ENCODE measurements at regions not wholly inside any gene's neighbourhood (a gene's known extent, or its start where the extent isn't known, plus 50 kb on each side); places are given as distances from the start of the nearest gene placed in this dataset.
A peak's percentile ranks its signal among the peaks of the same experiment; 100 is the strongest.
"Not testable (repeated sequence)": the region's sequence is repeated elsewhere in the genome, so short reads cannot be mapped to it uniquely, and the experiment has no call there.

DNA sequence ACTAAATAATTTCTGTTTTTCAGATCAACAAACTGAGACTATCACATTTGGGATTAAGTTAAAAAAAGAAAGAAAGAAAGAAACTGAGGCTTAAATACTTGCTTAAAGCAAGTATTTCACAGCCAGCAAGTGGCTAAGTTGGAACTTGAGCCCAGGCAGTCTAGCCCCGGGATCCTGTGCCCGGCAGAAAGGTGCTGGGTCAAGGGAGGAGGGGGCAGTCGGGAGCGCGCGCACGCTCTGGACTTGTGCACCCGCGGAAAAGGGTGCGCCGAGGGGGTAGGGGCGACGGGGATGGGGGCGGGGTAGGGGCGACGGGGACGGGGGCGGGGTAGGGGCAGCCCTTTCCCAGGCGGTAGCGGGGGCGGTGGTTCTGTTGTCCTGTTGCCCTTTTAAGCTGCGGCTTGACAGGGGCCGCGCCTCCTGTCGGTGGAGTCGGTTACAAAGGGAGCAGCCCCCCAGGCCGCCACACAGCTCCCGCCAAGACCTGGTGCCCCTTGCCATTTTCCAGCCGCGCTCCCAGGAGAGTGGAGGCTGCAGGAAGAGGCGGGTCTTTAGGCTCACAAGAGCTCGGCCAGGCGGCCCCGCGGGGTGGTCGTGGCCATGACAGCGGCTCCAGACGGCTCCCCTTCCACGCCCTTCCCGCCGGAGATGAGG lies 60.6 kb downstream of the GOLGA8T start:
- ATAC-seq: peak; percentile 12
- not testable (repeated sequence) for DNase-seq (ENCODE audit: low spot score)

DNA sequence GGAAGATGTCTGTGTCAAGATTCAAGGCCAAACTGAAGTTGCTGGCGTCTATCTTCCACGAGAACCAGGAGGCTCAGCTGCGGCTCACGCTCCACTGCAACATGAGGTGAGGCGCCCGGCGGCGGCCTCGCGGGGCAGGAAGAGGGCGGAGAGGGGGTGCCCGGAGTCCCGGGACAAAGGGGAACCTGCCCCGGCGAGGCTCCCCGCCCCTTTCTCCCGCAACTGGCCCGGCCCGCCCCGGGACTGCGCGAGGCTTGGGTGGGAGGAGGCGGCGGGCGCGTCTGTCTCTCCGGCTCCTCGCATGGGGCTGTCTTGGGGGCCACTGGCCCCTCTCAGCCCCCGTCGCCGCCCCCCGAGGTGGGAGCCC lies 61.1 kb downstream of the GOLGA8T start:
- DNase-seq (ENCODE audit: low spot score): not testable (repeated sequence)
- peak; percentile 60 for ATAC-seq

- not testable (repeated sequence) for DNase-seq (ENCODE audit: low spot score); ATAC-seq
Measured at GRCh38 chr15:30196769-30197168, 61.9 kb downstream of the GOLGA8T start.

- DNase-seq (ENCODE audit: low spot score): not testable (repeated sequence)
- peak; percentile 42 for ATAC-seq
Measured at GRCh38 chr15:30201517-30201916, 66.7 kb downstream of the GOLGA8T start.

DNA sequence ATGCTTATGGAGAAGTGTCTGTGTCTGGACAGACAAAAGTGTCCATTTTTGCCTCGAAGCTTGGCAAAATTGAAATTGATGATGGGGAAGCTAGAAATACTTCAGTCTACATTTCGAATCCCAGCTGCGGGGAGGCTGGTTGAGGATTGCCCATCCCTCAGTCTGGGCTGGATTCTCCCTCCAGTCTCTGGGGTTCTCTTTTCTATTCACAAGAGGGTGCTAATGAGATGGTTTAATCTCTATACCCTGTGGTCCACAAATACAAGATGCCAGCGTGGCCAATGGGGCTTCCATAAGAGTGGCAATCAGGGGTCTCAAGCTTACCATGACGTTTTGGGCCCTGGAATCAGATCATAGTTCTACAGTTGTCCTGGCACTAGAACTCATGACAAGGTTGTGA lies 78.9 kb downstream of the GOLGA8T start:
- not testable (repeated sequence) for ATAC-seq; DNase-seq (ENCODE audit: low spot score)

GRCh38 chr15:30221803-30222202 lies 87.0 kb downstream of the GOLGA8T start:
- not testable (repeated sequence) for DNase-seq (ENCODE audit: low spot score); ATAC-seq

DNA sequence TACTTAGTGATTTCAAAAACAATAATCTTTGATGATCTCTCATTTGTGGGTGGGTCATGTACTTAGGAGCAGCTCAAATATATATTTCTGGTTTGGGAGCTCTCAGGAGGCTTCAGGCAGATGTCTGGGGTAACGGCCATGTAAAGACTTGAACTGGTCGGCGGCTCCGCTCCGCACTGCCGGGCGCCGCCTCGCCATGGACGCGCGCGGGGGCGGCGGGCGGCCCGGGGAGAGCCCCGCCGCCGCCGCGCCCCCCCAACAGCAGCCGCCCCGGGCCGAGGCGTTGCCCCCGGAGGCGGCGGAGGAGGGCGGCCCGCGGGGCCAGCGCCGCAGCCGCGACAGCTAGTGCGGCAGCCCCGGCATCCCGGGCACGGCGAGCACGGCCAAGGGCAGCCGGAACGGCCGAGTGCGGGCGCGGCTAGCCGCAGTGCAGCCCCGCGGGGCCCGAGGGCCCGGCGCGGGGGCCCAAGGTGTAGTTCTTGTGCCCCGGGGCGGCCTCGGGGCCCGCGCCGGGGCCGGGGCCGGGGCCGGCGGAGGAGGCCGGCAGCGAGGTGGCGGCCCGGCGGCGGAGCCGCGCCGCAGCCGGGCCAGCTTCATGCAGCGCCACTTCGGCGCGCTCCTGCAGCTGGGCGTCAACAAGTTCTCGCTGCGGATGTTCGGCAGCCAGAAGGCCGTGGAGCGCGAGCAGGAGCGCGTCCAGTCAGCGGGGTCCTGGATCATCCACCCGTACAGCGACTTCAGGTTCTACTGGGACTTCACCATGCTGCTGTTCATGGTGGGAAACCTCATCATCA lies 88.1 kb downstream of the GOLGA8T start:
- ATAC-seq: not testable (repeated sequence)

GRCh38 chr15:30225233-30225891 lies 90.5 kb downstream of the GOLGA8T start:
- ATAC-seq: not testable (repeated sequence)

More for the DNA sequence above, 88.1 kb downstream of the GOLGA8T start:
- not testable (repeated sequence) for DNase-seq (ENCODE audit: low spot score)

GRCh38 chr15:30261432-30262141 lies 126.7 kb downstream of the GOLGA8T start:
- not testable (repeated sequence) for ATAC-seq

More at GRCh38 chr15:30225233-30225891, 90.5 kb downstream of the GOLGA8T start:
- not testable (repeated sequence) for DNase-seq (ENCODE audit: low spot score)

GRCh38 chr15:30262142-30262460 lies 127.2 kb downstream of the GOLGA8T start:
- not testable (repeated sequence) for DNase-seq (ENCODE audit: low spot score)
- ATAC-seq: peak; percentile 93

More at GRCh38 chr15:30261432-30262141, 126.7 kb downstream of the GOLGA8T start:
- DNase-seq (ENCODE audit: low spot score): peak; percentile 26

GRCh38 chr15:30264000-30264399 lies 129.1 kb downstream of the GOLGA8T start:
- DNase-seq (ENCODE audit: low spot score): peak; percentile 21
- peak; percentile 66 for ATAC-seq

DNA sequence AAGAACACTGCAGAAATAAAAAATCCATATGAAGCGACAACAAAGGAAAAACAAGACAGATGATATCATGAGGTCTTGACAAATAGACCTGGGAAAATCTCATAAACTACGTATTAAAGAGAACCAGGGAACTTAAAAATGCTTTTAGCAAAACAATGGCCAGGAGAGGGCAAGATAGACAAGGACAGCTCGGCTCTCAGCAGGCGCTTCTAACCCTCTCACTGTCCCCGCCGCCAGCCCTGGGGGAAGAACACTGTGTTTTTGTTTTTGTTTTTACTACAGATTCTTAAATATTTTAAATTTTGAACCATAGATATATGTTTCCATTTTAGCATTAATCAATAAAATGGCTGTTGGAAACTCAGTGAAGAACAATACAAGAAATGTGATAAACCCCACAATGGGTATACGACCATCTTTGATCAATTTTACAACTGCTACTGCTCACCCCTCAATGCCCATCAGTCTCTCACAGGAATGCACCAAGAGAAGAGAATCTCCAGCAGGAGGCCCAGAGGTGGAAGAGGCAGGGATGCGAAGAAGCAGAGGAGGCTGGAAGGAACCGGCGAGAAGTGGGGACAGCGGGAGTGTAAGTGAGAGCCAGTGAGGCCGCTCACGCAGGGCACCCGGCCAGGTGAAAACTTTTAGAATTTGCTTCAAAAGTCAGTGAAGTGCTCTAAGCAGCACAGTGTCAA lies 98.0 kb downstream of the CHRFAM7A start:
- not testable (repeated sequence) for DNase-seq (ENCODE audit: low spot score); ATAC-seq

DNA sequence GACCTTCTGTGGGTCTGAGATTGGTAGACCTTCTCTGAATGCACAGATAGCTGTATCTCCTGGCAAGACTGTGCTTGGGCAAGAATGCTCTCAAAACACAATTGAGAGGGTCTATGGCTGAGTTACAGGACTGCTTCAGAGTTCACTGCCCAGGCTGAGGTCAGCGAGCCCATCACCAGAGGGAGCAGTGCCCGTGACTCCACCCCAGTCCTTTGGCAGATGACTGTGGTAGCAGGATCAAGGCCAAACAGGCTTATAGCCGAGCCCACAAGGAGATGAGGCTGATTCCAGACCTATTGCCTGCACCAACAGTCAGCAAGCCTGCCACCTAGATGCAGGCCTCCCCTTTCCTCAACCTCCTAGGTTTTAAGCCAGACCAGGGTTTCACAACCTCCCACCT lies 89.4 kb downstream of the CHRFAM7A start:
- ATAC-seq; DNase-seq (ENCODE audit: low spot score): not testable (repeated sequence)

All from left lobe of liver (tissue), 2 donors.